ENCODE measurements at regions not wholly inside any gene's neighbourhood (a gene's known extent, or its start where the extent isn't known, plus 50 kb on each side); places are given as distances from the start of the nearest gene placed in this dataset.
"Not testable (repeated sequence)": the region's sequence is repeated elsewhere in the genome, so short reads cannot be mapped to it uniquely, and the experiment has no call there.

GRCh38 chr3:182143903-182144302 is 432.2 kb downstream of the SOX2 start:
- no peak for DNase-seq

- no peak for DNase-seq
Measured at GRCh38 chr3:182148360-182148759, 436.6 kb downstream of the SOX2 start.

GRCh38 chr3:182149594-182149993 is 437.9 kb downstream of the SOX2 start:
- no peak for DNase-seq

GRCh38 chr3:182156326-182156725 is 444.6 kb downstream of the SOX2 start:
- DNase-seq, result not testable (repeated sequence)

- no peak for DNase-seq
Measured at GRCh38 chr3:182165234-182165633, 453.5 kb downstream of the SOX2 start.

- DNase-seq, result no peak
Measured at GRCh38 chr3:182172534-182172933, 460.8 kb downstream of the SOX2 start.

GRCh38 chr3:182178488-182179200 is 466.9 kb downstream of the SOX2 start:
- no peak for DNase-seq

GRCh38 chr3:182179631-182180030 is 467.9 kb downstream of the SOX2 start:
- DNase-seq, result no peak

- no peak for DNase-seq
Measured at GRCh38 chr3:182180654-182181385, 469.1 kb downstream of the SOX2 start.

GRCh38 chr3:182182531-182182968 is 470.8 kb downstream of the SOX2 start:
- DNase-seq, result peak; percentile 82

- DNase-seq, result no peak
Measured at GRCh38 chr3:182183716-182184430, 472.1 kb downstream of the SOX2 start.

GRCh38 chr3:182185313-182185712 is 473.6 kb downstream of the SOX2 start:
- no peak for DNase-seq

- no peak for DNase-seq
Measured at GRCh38 chr3:182190056-182190455, 478.3 kb downstream of the SOX2 start.

GRCh38 chr3:182198345-182198744 is 486.6 kb downstream of the SOX2 start:
- no peak for DNase-seq

GRCh38 chr3:182201456-182202168 is 489.9 kb downstream of the SOX2 start:
- no peak for DNase-seq

GRCh38 chr3:182212479-182213076 is 500.9 kb downstream of the SOX2 start:
- DNase-seq, result peak; percentile 83

- no peak for DNase-seq
Measured at GRCh38 chr3:182214416-182214815, 502.7 kb downstream of the SOX2 start.

GRCh38 chr3:182215881-182216280 is 504.2 kb downstream of the SOX2 start:
- DNase-seq, result no peak

- no peak for DNase-seq
Measured at GRCh38 chr3:182216311-182216970, 504.7 kb downstream of the SOX2 start.

- DNase-seq, result no peak
Measured at GRCh38 chr3:182220013-182220412, 508.3 kb downstream of the SOX2 start.

- DNase-seq, result no peak
Measured at GRCh38 chr3:182220471-182220870, 508.7 kb downstream of the SOX2 start.

- DNase-seq, result peak; percentile 32
Measured at GRCh38 chr3:182226995-182227394, 515.3 kb downstream of the SOX2 start.

Measured in NCI-H1694 treated with DMSO at 0.1 percent for 48 hours (cell line).